Type B pancreatic cell (in vitro differentiated cells): ENCODE measurements at regions not wholly inside any gene's neighbourhood (a gene's known extent, or its start where the extent isn't known, plus 50 kb on each side); places are given as distances from the start of the nearest gene placed in this dataset.

ENCODE experiments used
- DNase-seq: peaks from one replicate; pipeline ENCODE4 v3.0.0; 2021; ENCODE audit warnings: mixed read lengths; ENCODE audit not compliant: unreplicated experiment; ENCODE audit errors: extremely low spot score
- H3K27ac Mint-ChIP-seq: 2 replicates; pipeline ENCODE4 v1.8.0; 2021; ENCODE audit warnings: mild to moderate bottlenecking, mixed read lengths
- H3K27me3 Mint-ChIP-seq: 2 replicates; pipeline ENCODE4 v1.8.0; 2021; ENCODE audit warnings: mixed read lengths
- H3K36me3 Mint-ChIP-seq: 2 replicates; pipeline ENCODE4 v1.8.0; 2021; ENCODE audit warnings: mixed read lengths
- H3K4me1 Mint-ChIP-seq: one replicate; pipeline ENCODE4 v1.8.0; 2021; ENCODE audit warnings: mixed read lengths; ENCODE audit not compliant: unreplicated experiment
- H3K4me3 Mint-ChIP-seq: 2 replicates; pipeline ENCODE4 v1.8.0; 2021; ENCODE audit warnings: mild to moderate bottlenecking, mixed read lengths
- H3K9me3 Mint-ChIP-seq: 2 replicates; pipeline ENCODE4 v1.8.0; 2021; ENCODE audit warnings: mixed read lengths
- CTCF ChIP-seq: fragments of 200-600 bp; sonication (generic); conservative IDR thresholded peaks from 2 replicates; pipeline ENCODE4 v1.5.0; 2021; ENCODE audit warnings: antibody characterized with exemption, mild to moderate bottlenecking

GRCh38 chr7:51477323-51477722, 160.7 kb upstream of the COBL start:
- H3K36me3 Mint-ChIP-seq: no peaks in the 10 kb centered on the region
- H3K27me3 Mint-ChIP-seq: peaks cover 12% of the 10 kb centered on the region
- H3K4me3 Mint-ChIP-seq: no peak overlapping the region
- H3K27ac Mint-ChIP-seq: no peak overlapping the region
- H3K9me3 Mint-ChIP-seq: no peaks in the 10 kb centered on the region
- H3K4me1 Mint-ChIP-seq: peaks cover 12% of the 10 kb centered on the region
- no peak for DNase-seq
- TF ChIP-seq CTCF: no peak

GRCh38 chr7:51476026-51476425, 159.4 kb upstream of the COBL start:
- DNase-seq: no peak
- H3K4me1 Mint-ChIP-seq: peaks cover 22% of the 10 kb centered on the region
- TF ChIP-seq CTCF: no peak
- no peak overlapping the region for H3K27ac Mint-ChIP-seq
- H3K4me3 Mint-ChIP-seq: no peak overlapping the region
- no peaks in the 10 kb centered on the region for H3K36me3 Mint-ChIP-seq
- peaks cover 25% of the 10 kb centered on the region for H3K27me3 Mint-ChIP-seq
- H3K9me3 Mint-ChIP-seq: no peaks in the 10 kb centered on the region

GRCh38 chr7:51472873-51473272, 156.3 kb upstream of the COBL start:
- H3K4me1 Mint-ChIP-seq: peaks cover 20% of the 10 kb centered on the region

DNA sequence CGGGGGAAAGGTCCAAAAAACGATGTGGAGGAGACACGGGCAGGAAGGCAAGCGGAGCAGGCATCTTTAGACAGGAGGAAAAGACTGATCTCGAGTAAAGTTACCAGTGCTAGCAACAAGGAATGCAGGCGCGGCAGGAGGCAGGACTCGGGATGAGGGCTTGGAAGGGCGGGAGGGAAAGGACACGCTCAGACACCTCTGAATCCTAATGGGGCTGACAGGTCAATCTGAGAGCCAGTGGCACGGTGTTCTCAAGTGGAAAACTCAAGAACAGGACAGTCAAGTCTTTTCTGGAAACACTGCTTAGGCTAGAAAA, 155.3 kb upstream of the COBL start:
- Mint-ChIP-seq H3K36me3 (no peaks in the 10 kb centered on the region), H3K4me3 (peak overlapping the region; percentile 82), H3K9me3 (no peaks in the 10 kb centered on the region), H3K27ac (no peak overlapping the region), H3K4me1 (peaks cover 20% of the 10 kb centered on the region), H3K27me3 (peaks cover 42% of the 10 kb centered on the region)
- no peak for TF ChIP-seq CTCF
- no peak for DNase-seq

More at GRCh38 chr7:51472873-51473272, 156.3 kb upstream of the COBL start:
- no peak for TF ChIP-seq CTCF
- Mint-ChIP-seq H3K4me3 (no peak overlapping the region), H3K36me3 (no peaks in the 10 kb centered on the region), H3K27me3 (peaks cover 42% of the 10 kb centered on the region), H3K9me3 (no peaks in the 10 kb centered on the region), H3K27ac (no peak overlapping the region)
- no peak for DNase-seq

DNA sequence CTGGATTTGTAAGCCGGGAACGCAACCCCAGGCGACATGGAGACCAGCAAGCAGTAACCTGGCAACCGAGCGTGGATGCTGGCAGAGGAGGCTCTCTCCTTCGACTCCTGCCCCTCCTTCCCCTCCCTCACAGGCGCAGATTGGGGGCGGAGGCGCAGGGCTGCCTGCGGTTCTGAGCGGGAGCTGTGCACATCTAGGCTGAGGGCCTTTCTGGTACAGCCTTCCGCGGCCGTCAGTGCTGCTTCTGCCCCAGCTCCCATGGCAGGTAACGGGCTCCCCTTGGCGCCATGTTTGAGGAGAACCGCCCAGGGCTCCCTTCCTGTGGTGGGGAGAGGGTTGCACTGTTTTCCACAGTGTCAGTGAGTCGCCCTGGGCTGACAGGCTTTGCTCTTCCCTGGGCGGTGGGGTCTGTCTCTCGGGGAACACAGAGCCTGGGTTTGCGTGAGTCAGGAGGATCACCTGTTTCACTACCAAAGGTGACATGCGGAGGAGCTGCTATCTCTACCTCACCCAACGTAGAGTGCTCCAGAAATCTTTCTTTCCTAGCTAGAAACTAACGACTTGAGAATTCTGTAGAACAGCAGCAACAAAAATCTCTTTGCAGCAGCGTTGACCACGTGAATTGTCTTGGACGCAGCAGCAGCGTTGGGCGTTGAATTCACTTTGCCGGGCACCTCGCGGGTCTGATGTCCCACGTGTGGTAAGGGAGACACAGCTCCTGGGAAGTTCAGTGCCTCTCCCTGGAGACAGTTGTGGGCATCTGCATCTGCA, 154.8 kb upstream of the COBL start:
- H3K4me1 Mint-ChIP-seq: peaks cover 20% of the 10 kb centered on the region
- no peaks in the 10 kb centered on the region for H3K36me3 Mint-ChIP-seq
- no peak for DNase-seq
- peaks cover 43% of the 10 kb centered on the region for H3K27me3 Mint-ChIP-seq
- peak overlapping the region; percentile 82 for H3K4me3 Mint-ChIP-seq
- no peaks in the 10 kb centered on the region for H3K9me3 Mint-ChIP-seq
- H3K27ac Mint-ChIP-seq: no peak overlapping the region
- TF ChIP-seq CTCF: no peak
